ENCODE measurements at regions not wholly inside any gene's neighbourhood (a gene's known extent, or its start where the extent isn't known, plus 50 kb on each side); places are given as distances from the start of the nearest gene placed in this dataset.

GRCh38 chr3:93746-94145, 102.8 kb upstream of the CHL1 start:
- Histone ChIP-seq H3K27ac (no peak overlapping the region), H3K9ac (ENCODE audit: insufficient read length) (no peak overlapping the region), H3K9me3 (ENCODE audit: low read depth, low read length) (no peaks in the 10 kb centered on the region), H3K4me3 (no peak overlapping the region), H3K36me3 (ENCODE audit: insufficient read depth, low read length) (no peaks in the 10 kb centered on the region)
- TF ChIP-seq POLR2AphosphoS5 (IDR thresholded peaks at IDR 0.05; ENCODE audit: borderline replicate concordance, low read depth, low read length) (no peak), EZH2 (IDR thresholded peaks at IDR 0.05) (no peak), FOXP2 (optimal IDR thresholded peaks at IDR 0.05; ENCODE audit: control extremely low read depth, extremely low read length, insufficient read depth) (no peak)
- DNase-seq (ENCODE audit: low read depth, low spot score): no peak

- Histone ChIP-seq H3K27ac (no peak overlapping the region), H3K4me3 (no peak overlapping the region), H3K9me3 (ENCODE audit: low read depth, low read length) (no peaks in the 10 kb centered on the region), H3K36me3 (ENCODE audit: insufficient read depth, low read length) (no peaks in the 10 kb centered on the region), H3K9ac (ENCODE audit: insufficient read length) (no peak overlapping the region)
- TF ChIP-seq POLR2AphosphoS5 (IDR thresholded peaks at IDR 0.05; ENCODE audit: borderline replicate concordance, low read depth, low read length) (no peak), FOXP2 (optimal IDR thresholded peaks at IDR 0.05; ENCODE audit: control extremely low read depth, extremely low read length, insufficient read depth) (no peak), EZH2 (IDR thresholded peaks at IDR 0.05) (no peak)
- DNase-seq (ENCODE audit: low read depth, low spot score): no peak
Observed at GRCh38 chr3:96259-96658, 100.3 kb upstream of the CHL1 start.

- no peak for TF ChIP-seq POLR2AphosphoS5 (IDR thresholded peaks at IDR 0.05; ENCODE audit: borderline replicate concordance, low read depth, low read length)
- TF ChIP-seq EZH2 (IDR thresholded peaks at IDR 0.05): no peak
- TF ChIP-seq FOXP2 (optimal IDR thresholded peaks at IDR 0.05; ENCODE audit: control extremely low read depth, extremely low read length, insufficient read depth): no peak
- Histone ChIP-seq H3K9me3 (ENCODE audit: low read depth, low read length) (no peaks in the 10 kb centered on the region), H3K27ac (no peak overlapping the region), H3K9ac (ENCODE audit: insufficient read length) (no peak overlapping the region), H3K36me3 (ENCODE audit: insufficient read depth, low read length) (no peaks in the 10 kb centered on the region), H3K4me3 (no peak overlapping the region)
- no peak for DNase-seq (ENCODE audit: low read depth, low spot score)
Observed at GRCh38 chr3:97417-98258, 98.9 kb upstream of the CHL1 start.

GRCh38 chr3:98259-98654, 98.3 kb upstream of the CHL1 start:
- no peaks in the 10 kb centered on the region for H3K36me3 ChIP-seq (ENCODE audit: insufficient read depth, low read length)
- H3K9me3 ChIP-seq (ENCODE audit: low read depth, low read length): no peaks in the 10 kb centered on the region

DNA sequence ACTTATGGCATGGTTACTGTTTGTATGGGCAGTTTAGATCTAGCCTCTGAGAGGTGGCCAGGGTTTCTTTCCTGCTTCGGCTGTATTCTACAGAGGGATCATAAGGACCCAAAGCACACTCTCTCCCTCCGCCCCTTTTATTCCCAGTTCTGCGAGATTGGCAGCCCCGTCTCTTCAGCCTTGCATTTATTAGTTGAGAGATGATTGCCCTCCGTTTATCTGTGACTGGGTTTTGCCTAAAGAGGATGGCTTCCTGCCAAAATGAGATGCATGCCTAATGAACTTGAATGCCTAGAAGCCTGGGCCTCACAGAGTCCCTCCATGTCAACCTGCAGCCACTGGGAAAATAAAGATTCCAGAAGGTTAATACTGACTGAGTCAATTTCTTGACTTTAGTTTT, 97.1 kb upstream of the CHL1 start:
- H3K27ac ChIP-seq: no peak overlapping the region

More at GRCh38 chr3:98259-98654, 98.3 kb upstream of the CHL1 start:
- TF ChIP-seq POLR2AphosphoS5 (IDR thresholded peaks at IDR 0.05; ENCODE audit: borderline replicate concordance, low read depth, low read length): no peak
- no peak for TF ChIP-seq FOXP2 (optimal IDR thresholded peaks at IDR 0.05; ENCODE audit: control extremely low read depth, extremely low read length, insufficient read depth)
- TF ChIP-seq EZH2 (IDR thresholded peaks at IDR 0.05): no peak
- Histone ChIP-seq H3K27ac (no peak overlapping the region), H3K9ac (ENCODE audit: insufficient read length) (no peak overlapping the region), H3K4me3 (no peak overlapping the region)
- DNase-seq (ENCODE audit: low read depth, low spot score): no peak

DNA sequence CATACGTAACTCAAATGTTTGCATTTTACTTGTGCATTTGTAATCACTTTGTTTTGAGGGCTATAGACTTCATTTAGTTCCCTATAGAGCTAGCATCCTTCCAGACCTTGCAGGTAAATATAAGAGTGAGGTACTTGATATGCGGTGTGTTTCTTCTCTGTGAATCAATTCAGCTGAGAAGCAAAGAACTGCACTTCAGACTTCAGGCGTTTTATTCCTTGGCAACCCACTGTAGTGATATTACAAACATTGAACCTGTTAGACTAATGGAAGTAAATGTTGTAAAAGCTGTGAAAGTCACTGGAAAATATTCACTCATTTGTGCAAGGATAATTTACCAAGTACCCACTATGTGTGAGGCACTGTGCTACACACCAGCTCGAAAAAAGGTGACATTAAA, 94.1 kb upstream of the CHL1 start:
- Histone ChIP-seq H3K36me3 (ENCODE audit: insufficient read depth, low read length) (no peaks in the 10 kb centered on the region), H3K9me3 (ENCODE audit: low read depth, low read length) (no peaks in the 10 kb centered on the region), H3K4me3 (no peak overlapping the region), H3K9ac (ENCODE audit: insufficient read length) (no peak overlapping the region), H3K27ac (no peak overlapping the region)
- no peak for DNase-seq (ENCODE audit: low read depth, low spot score)
- no peak for TF ChIP-seq EZH2 (IDR thresholded peaks at IDR 0.05)
- TF ChIP-seq FOXP2 (optimal IDR thresholded peaks at IDR 0.05; ENCODE audit: control extremely low read depth, extremely low read length, insufficient read depth): no peak
- TF ChIP-seq POLR2AphosphoS5 (IDR thresholded peaks at IDR 0.05; ENCODE audit: borderline replicate concordance, low read depth, low read length): no peak

More for the DNA sequence above, 97.1 kb upstream of the CHL1 start:
- H3K36me3 ChIP-seq (ENCODE audit: insufficient read depth, low read length): no peaks in the 10 kb centered on the region
- no peak overlapping the region for H3K4me3 ChIP-seq
- TF ChIP-seq POLR2AphosphoS5 (IDR thresholded peaks at IDR 0.05; ENCODE audit: borderline replicate concordance, low read depth, low read length) (no peak), EZH2 (IDR thresholded peaks at IDR 0.05) (no peak), FOXP2 (optimal IDR thresholded peaks at IDR 0.05; ENCODE audit: control extremely low read depth, extremely low read length, insufficient read depth) (no peak)
- H3K9me3 ChIP-seq (ENCODE audit: low read depth, low read length): no peaks in the 10 kb centered on the region
- H3K9ac ChIP-seq (ENCODE audit: insufficient read length): no peak overlapping the region
- no peak for DNase-seq (ENCODE audit: low read depth, low spot score)

DNA sequence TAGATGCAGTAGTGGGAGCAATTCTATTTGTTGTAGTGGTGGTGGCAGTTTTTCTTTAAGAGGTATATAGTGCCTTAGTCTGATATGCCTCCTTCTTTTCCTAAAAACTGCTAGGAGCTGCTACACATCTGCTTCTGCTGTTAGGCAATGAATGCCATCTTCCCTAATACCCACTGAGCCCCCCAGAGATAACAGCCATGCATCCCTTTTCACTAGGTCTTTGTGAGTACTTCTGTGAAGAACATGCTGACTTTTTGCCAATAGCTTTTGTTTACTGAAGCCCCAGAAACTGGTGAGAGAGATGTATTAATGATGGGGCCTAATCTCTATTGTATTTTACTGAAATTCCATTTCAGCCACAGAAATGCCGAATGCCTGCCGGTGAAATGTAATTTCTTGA, 92.6 kb upstream of the CHL1 start:
- H3K27ac ChIP-seq: no peak overlapping the region
- no peak overlapping the region for H3K9ac ChIP-seq (ENCODE audit: insufficient read length)
- no peaks in the 10 kb centered on the region for H3K9me3 ChIP-seq (ENCODE audit: low read depth, low read length)
- no peak for DNase-seq (ENCODE audit: low read depth, low spot score)
- H3K36me3 ChIP-seq (ENCODE audit: insufficient read depth, low read length): no peaks in the 10 kb centered on the region
- H3K4me3 ChIP-seq: no peak overlapping the region
- TF ChIP-seq FOXP2 (optimal IDR thresholded peaks at IDR 0.05; ENCODE audit: control extremely low read depth, extremely low read length, insufficient read depth) (no peak), POLR2AphosphoS5 (IDR thresholded peaks at IDR 0.05; ENCODE audit: borderline replicate concordance, low read depth, low read length) (no peak), EZH2 (IDR thresholded peaks at IDR 0.05) (no peak)

- no peak for DNase-seq (ENCODE audit: low read depth, low spot score)
- Histone ChIP-seq H3K9me3 (ENCODE audit: low read depth, low read length) (no peaks in the 10 kb centered on the region), H3K9ac (ENCODE audit: insufficient read length) (no peak overlapping the region), H3K27ac (no peak overlapping the region), H3K36me3 (ENCODE audit: insufficient read depth, low read length) (no peaks in the 10 kb centered on the region), H3K4me3 (no peak overlapping the region)
- TF ChIP-seq EZH2 (IDR thresholded peaks at IDR 0.05) (no peak), FOXP2 (optimal IDR thresholded peaks at IDR 0.05; ENCODE audit: control extremely low read depth, extremely low read length, insufficient read depth) (no peak), POLR2AphosphoS5 (IDR thresholded peaks at IDR 0.05; ENCODE audit: borderline replicate concordance, low read depth, low read length) (no peak)
Observed at GRCh38 chr3:105585-105984, 91.0 kb upstream of the CHL1 start.
